Stimulated activated CD8-positive, alpha-beta memory T cell treated with anti-CD3 and anti-CD28 coated beads, Interleukin-7, amount 100 ng/mL, for 1 hour (primary cell): ENCODE measurements at regions not wholly inside any gene's neighbourhood (a gene's known extent, or its start where the extent isn't known, plus 50 kb on each side); places are given as distances from the start of the nearest gene placed in this dataset.
"Not testable (repeated sequence)": the region's sequence is repeated elsewhere in the genome, so short reads cannot be mapped to it uniquely, and the experiment has no call there.

ENCODE experiments used
- DNase-seq, 2 donors: peaks; one replicate each; pipeline ENCODE4 v3.0.0-alpha.2; 2020; ENCODE audit warnings: low read depth in 2 of 2

DNA sequence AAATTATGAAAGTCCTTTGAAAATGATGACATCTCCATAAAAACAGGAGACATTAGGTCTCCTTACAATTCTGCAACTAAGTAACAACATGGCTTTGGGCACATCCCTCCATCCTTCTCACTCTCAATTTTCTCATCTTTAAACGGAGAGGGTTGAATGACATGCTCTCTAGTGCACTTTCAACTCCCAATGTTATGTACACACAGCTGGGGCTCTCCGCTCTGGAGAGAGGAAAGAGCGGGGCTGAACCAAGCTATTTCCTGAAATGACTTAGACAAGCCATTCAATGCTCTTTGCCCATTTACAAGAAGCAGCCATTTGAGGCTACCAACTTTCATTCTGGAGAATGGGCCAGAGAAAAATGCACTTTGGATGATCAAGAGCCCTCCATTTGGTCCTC is 144.2 kb upstream of the BNIP2 start:
- DNase-seq, result no peak

DNA sequence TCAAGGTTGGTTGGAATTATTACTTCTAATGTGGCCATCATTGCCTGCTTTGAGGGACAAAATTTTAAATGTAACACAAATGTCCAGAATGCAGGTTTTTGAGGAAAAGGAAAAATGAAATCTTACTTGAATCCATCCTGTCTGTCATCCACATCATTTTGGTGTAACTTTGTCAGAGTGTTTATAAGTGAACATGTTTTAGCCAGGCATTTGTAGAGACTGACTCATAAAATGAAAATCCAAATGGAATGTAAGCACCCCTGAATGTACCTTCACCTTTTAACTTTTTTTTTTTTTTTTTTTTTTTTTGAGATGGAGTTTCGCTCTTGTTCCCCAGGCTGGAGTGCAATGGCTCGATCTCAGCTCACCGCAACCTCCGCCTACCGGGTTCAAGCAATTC is 141.8 kb upstream of the BNIP2 start:
- DNase-seq, result no peak

DNA sequence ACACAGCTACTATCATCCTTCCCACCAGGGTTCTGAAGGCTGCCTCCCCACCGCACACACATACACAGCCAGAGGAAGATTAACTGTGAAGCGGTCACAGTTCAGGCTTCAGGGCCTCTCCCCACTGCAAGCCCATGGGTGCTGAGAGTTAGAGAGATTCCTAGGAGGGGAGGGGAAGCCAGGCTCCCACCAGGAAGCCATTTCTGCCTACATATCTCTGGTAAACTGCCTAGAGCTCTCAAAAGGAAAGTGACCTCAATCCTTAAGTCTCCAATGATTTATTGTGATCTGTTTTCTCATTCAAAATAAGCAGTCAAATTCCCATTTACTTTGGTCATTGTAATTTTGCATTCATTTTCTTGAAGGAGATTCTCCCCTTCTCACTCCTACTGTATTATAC is 141.0 kb upstream of the BNIP2 start:
- no peak for DNase-seq

DNA sequence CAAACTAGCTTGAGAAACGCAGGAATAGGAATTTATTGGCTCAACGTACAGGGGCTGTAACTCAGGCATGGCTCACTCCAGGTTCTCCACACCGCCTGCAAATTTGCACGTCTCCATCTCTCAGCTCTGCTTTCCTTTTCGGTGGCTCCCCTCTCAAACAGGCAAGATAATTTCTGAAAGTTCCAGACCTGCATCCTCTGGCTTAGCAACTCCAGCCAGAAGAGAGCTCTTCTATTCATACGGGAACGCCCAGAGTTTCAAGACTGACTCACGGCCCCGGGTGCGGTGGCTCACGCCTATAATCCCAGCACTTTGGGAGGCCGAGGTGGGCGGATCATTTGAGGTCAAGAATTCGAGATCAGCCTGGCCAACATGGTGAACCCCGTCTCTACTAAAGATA is 139.7 kb upstream of the BNIP2 start:
- no peak for DNase-seq

DNA sequence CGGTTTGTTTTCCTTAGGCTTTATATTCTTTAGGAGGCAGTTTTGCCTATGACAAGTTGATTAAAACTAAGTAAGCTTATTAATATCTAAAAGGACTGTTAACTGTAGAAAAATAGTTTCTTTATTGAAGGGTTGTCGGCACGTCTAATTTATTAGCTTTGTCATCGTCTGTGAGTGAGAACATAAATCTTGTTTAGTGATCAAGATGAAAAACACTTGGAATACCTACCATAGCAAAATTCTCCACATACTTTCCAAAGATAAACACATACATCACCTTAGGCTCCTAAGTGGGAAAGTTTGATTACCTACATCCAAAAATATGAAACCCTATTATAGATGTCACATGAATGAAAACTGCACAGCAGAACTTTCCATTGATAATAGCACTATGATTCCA is 139.1 kb upstream of the BNIP2 start:
- DNase-seq, result no peak

DNA sequence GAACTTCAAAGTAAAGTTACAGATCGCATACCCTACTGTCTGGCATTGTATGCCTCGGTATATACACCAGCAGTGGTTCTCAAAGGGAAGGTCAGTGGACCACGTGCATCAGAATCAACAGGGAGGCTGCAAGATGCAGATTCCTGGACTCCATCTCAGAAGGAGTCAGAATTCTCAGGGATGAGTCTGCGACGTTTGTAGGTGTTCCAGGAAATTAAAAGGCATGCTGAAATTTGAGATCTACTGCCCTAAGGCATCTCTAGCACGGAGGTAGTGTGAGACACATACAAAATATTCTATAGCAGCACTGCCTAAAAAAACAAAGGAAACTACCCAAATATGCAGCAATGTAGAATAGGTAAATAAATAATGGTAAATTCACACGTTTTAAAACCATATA is 136.8 kb upstream of the BNIP2 start:
- no peak for DNase-seq

DNA sequence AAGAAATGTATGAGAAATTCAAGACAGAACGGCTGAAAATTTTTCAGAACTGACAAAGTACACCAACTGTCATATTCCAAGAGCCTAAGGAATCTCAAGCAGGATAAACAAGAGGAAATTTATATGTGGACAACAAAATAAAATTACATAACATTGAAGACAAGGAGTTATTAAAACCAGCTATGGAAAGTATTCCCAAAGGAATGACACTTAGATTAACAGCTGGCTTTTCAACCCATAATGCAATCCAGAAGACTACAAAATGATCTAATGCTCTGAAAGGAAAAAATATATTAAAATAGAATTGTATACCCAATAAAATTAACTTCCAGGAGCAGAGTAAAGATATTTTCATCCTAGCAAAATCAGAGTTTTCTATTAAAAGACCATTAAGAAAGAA is 132.2 kb upstream of the BNIP2 start:
- no peak for DNase-seq

DNA sequence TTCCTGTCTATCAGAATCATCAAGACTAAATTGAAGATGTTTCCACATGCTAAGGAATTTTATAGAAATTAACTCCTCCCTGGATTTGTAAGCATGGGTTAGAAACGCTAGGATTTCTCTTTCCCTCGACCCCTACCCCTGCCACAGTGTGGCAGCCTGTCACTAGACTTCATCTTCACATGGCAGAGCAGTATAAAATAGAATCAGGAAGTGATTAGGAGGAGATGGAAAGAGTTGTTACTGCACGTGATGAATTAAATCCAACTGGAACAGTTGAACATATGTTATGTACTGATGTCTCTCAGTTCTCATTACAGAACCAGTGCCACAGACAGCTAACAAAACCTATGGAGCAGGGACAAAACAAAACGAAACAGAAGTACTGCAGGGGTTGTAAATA is 130.0 kb upstream of the BNIP2 start:
- no peak for DNase-seq

DNA sequence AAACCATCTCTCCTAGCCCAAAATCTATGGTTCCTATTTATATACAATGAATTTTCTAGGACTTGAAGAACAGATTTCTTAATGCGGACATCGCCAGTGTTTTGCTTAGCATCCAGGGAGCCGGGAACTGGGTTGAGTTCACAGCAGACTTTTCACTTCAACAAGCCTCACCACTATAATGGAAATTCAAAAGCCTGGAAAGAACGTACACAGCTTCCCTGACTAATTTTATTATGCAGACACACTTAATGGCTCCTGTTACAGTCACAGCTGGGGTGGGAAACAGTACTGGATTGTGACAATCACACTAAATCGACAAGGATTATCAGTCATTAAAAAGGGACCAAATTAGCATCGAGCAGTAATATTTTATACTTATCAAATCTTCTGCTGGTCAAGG is 129.2 kb upstream of the BNIP2 start:
- no peak for DNase-seq

DNA sequence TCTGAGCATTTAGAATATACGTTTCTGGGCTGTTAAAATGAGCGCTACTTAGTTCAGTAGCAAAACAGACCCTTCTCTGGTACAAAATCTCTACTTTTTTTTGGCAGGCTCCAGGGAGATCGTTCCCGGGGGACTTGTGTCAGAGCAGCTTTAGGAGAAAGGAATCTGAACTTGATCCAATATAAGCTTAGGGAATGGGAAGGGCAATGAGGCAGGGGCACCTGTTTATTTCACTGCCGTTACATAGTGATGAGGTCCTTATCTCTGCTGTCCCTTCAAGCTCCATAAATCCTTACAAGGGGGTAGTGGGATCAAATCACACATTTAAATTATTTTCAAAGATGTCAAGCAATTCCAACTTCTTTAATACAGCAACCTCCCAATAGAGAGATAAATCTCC is 128.7 kb upstream of the BNIP2 start:
- DNase-seq, result no peak

DNA sequence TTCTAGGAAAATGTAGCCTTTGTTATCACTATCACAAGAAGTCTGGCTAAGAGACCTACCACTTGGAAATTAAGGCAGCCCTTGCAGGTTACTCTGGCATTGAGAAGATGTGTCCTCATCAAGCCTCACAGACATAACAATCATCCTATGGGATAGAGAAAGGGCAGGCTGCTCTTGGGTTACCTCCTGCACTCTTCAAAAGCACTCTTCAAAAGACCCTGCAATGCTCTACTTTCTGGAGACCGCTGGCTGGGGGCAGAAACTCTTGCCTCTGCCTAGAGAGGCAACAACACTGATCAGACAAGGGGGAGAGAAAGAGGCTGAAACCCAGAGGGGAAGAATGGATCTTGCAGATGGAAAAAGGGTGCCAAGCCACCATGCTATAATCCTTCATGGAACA is 127.9 kb upstream of the BNIP2 start:
- DNase-seq, result no peak

DNA sequence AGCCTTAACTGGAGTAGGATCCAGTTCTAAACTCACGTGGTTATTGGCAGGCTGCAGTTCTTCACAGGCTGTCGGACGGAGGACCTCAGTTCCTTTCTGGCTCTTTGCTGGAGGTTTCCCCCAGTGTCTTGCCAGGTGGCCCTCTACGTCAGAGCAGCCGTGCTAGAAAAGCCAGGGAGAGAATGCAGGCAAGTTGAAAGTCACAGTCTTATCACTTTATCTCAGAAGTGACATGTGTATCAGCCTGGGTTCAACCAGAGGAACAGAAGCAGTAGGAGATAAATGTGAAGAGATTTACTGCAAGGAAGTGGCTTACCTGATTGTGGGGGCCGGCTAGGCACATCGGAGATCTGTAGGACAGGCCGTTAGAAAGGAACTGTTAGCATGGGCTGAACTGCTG is 125.3 kb upstream of the BNIP2 start:
- DNase-seq, result no peak

DNA sequence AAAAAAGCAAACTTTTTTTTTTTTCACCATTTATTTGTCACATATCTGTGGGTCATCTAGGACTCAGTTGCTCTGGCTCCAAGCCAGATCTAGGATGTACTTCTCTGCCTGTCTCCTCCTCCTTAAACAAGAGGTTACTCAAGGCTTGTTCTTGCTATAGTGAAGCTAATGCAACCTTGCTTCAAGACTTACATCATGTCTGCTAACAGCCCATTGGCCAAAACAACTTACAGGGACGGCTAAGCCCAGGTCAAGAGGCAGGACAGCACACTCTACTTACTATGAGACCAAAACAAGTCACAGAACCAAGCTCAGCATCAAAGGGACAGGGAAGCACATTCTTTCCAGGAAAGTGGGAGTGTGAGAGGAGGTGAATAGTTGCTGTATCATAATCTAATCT is 123.8 kb upstream of the BNIP2 start:
- no peak for DNase-seq

DNA sequence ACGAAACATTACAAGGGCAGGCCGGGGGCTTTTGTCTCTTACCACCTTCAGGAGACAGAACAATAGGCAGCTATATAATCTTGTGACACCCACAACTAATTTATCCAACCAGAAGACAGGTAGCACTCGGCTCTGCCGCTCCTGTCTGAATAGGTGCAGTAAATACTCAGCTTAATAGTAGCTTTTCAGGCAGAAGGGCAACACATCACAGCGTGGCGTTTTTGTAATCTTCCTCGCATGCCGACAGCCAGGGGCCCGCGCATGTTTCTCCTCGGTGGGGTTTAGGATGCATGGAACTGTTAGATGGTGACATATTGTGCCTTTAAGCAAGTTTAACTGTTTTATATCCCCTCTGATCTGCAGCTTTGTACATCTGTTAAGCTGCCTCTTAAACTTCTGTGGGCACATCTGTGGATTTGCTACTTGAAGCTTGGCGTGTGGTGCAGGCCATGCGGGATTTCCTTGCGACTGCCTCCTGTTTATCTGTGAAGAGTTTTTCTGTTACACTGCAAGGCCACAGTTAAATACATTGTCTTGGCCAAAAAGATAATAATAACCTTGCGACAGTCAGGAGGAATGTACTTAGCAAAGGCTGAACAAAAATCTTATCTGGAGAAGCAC is 123.2 kb upstream of the BNIP2 start:
- DNase-seq, result no peak

DNA sequence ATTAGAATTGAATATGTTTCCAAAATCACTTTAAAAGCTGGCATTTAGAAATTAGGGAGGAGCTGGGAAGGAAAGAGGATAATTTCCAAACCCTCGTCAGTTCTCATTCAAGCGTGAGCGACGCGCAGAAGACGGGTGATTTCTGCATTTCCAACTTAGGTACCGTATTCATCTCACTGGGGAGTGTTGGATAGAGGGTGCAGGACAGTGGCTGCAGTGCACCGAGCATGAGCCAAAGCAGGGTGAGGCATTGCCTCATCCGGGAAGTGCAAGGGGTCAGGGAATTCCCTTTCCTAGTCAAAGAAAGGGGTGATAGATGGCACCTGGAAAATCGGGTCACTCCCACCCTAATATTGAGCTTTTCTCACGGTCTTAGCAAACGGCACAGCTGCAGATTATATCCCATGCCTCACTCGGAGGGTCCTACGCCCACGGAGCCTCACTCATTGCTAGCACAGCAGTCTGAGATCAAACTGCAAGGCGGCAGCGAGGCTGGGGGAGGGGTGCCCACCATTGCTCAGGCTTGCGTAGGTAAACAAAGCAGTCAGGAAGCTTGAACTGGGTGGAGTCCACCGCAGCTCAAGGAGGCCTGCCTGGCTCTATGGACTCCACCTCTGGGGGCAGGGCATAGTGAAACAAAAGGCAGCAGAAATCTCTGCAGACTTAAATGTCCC is 114.3 kb upstream of the BNIP2 start:
- DNase-seq, result peak; percentile 39 to 52

DNA sequence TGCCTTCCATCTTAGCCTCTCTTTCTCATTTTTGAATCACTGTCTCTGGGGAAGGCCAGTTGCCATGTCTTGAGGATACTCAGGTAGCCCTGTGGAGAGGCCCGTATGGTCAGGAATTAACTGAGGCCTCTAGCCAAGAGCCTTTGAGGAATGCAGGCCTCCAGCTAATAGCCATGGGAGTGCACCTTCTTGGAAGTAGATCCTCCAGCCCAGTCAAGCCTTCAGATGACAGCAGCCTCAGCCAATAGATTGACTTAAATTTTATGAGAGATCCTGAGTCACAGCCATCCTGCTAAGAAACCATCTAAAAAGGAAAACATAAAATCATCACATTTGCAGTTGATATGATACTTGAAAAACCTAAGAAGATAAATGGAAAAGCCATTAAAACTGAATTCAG is 112.5 kb upstream of the BNIP2 start:
- no peak for DNase-seq

DNA sequence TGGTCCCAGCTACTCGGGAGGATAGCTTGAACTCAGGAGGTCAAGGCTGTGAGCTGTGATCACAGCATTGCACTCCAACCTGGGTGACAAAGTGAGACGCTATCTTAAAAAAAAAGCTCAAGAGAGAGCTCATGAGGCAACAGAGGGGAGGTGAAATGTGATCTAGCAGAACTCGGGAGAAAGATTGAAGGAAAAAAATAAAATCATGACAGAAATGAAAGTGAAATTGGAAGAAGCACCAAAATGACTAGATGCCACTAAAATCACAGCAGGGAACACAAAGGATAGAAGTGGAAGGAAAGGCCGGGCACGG is 109.4 kb upstream of the BNIP2 start:
- no peak for DNase-seq

DNA sequence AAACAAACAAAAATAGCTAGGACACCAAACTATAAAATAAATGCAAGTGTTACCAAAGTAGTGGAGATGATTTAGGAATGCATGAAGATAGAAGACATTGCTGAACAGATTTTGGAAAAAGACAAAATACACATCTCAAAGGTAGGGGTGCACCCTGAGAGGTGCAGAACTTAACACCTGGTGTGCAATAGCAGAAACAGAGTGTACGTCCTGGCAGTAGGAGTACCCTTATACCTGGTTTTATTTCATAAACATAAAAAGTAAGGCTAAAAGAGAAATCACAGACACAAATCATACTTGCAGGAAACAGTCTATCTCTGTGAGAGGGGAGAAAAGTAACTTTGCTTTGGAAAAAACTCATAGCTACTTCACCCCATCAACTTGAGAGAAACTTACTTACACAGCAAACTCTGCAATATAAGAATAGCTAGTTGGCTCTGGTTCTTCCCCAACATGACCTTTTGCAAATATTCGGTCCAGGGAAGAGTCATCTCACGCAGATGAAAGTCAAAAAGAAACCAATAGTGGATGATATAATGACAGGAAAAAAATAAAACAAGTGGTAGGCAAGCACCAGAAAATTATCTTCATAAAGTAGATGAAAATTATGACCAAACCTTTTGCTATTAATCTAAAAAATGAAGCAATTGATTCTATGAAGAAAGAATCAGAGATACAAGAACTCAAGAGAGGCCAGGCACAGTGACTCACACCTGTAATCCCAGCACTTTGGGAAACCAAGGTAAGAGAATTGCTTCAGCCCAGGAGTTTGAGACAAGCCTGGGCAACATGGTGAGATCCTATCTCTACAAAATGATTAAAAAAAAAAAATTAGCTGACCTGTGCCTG is 108.9 kb upstream of the BNIP2 start:
- DNase-seq, result no peak

DNA sequence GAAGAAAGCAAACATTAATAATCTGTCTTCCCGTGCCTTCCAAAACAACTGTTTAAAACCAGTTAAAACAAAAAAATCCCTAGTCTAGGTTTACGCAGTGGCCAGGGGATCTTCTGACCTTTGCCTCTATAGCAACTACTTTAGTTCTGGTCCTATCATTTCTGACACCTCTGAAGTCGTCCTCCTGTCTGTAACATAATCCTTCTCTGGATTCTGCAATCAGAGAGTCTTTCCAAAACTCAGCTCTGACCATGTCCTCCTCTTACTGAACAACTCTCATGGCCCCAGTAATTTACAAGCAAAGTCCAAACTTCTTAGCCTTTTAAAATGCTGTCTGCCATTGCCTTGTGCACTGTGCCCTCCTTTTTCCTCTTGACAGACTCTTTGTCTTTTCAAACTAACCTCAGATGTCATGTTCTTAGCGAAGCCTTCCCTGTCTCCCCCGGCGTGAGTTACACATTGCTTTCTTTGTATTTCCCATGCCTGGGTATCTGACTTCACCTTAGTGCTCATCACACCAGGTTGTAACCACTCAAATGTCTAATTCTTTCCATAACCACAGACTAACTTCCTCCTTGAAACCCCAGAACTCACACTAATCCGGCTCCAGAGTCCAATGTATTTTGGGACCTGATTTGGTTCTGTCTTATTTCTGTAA is 105.2 kb upstream of the BNIP2 start:
- no peak for DNase-seq

DNA sequence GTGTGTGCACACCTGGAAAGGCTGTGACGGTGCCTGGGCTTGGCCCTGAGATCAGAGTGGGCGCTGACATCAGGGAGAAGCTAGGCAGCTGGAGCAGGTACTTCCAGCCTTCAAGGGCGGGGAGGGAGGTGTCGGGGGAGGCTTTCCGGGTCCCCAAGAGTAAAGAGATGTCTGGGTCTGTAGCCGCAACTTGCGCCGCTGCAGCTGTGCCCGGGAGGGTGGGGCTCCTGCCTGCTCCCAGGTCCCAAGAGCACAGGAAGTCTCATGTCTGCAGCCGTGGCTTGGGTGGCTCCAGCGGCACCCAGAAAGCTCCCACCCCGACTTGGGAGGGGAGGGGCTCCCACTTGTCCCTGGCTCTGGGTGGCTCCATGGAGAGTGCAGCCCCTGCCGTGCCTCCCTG is 103.2 kb upstream of the BNIP2 start:
- DNase-seq, result no peak

DNA sequence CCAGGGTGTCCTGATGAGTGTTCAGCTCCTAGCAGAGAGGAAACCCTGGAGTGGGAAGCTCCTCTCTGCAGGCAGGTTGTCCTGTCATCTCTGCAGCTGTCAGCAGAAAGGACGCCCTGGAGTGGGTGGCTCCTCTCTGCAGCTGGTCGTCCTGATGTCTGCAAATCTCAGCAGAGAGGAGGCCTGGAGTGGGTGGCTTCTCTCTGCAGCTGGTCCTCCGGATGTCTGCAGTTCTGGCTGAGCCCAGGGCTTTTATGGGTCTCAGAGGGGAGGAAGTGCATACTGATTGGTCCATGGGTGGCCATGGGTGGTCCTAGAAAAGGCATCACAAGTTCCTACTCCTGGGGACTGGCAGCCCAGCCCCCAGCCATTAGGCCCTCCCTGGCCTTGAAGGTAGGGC is 102.6 kb upstream of the BNIP2 start:
- no peak for DNase-seq

DNA sequence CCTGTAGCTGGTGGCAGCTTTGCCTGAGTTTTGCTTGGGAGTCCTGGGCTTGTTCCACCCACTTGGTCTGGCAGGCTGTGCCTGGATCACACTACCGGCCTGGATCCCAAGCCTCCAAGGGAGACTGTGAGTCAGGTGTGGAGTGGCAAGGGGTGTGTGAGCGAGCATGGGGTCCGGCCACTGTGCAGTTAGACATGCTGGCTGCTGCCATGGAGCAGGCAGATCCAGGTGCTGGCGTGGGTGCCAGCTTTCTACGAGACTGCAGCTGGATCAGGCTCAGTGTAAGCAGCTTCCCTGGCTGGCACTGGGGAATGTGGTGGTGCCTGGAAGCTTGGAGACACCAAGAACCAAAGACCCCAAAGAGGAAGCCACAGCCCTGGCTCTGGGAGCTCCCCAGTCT is 102.0 kb upstream of the BNIP2 start:
- DNase-seq, result no peak

DNA sequence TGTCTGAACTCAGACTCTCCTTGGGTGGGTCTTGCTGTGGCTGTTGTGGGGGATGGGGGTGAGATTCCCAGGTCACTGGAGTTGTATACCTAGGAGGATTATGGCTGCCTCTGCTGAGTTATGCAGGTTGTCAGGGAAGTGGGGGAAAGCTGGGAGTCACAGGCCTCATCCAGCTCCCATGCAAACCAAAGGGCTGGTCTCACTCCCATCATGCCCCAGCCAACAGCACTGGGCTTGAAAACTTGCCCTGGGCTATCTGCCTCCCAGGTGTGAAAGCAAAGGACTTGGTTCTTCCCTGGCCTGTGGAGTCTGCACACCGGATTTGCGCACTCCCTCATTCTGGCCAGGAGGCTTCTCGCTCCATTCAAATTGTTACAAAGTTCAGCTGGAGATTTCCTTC is 97.3 kb upstream of the BNIP2 start:
- DNase-seq, result not testable (repeated sequence)
